GM23248 (cell line): ENCODE measurements at regions not wholly inside any gene's neighbourhood (a gene's known extent, or its start where the extent isn't known, plus 50 kb on each side); places are given as distances from the start of the nearest gene placed in this dataset.

Experiments
- EZH2 ChIP-seq: fragments of 200-600 bp; sonication (generic); IDR thresholded peaks from 2 replicates; pipeline ENCODE4 v1.6.1; 2018; ENCODE audit warnings: antibody characterized with exemption, mild to moderate bottlenecking; ENCODE audit not compliant: insufficient read depth, poor library complexity, severe bottlenecking
- EZH2phosphoT487 ChIP-seq: fragments of 200-600 bp; sonication (generic); IDR thresholded peaks from 2 replicates; pipeline ENCODE4 v1.6.1; 2018; ENCODE audit warnings: antibody characterized with exemption, moderate library complexity, mild to moderate bottlenecking, low read depth; ENCODE audit not compliant: insufficient read depth

DNA sequence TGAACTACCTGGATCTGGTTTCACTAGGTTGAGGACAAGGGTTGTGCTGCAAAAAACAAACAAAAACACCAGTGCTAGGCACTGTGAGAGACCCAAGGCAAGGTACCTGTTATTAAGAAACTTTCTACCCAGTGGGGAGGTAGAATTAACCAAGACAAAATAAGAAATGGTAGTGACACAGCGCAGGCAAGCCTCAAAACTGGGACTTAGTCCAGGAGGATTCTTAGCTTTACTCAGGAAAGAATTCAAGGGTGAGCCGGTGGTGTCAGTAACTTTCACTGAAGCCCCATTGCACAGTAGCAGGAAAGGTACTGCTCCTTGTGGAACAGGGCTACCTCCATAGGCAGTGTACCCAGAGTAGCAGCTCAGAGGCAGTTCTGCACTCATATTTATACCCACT is 131.6 kb downstream of the SCG2 start:
- TF ChIP-seq EZH2phosphoT487 (no peak), EZH2 (no peak)
